ENCODE measurements at regions not wholly inside any gene's neighbourhood (a gene's known extent, or its start where the extent isn't known, plus 50 kb on each side); places are given as distances from the start of the nearest gene placed in this dataset.
A peak's percentile ranks its signal among the peaks of the same experiment; 100 is the strongest.

- Histone ChIP-seq H3K27me3 (ENCODE audit: control insufficient read depth, insufficient read depth, low read length) (no peaks in the 10 kb centered on the region), H3K36me3 (ENCODE audit: control insufficient read depth, insufficient read depth, low read length) (no peaks in the 10 kb centered on the region), H3K27ac (ENCODE audit: low read length) (no peak overlapping the region), H3K9me3 (ENCODE audit: control insufficient read depth, low read depth, low read length) (no peaks in the 10 kb centered on the region), H3K4me3 (ENCODE audit: low read length) (no peak overlapping the region), H3K4me1 (ENCODE audit: control insufficient read depth, insufficient read depth, low read length) (peaks cover 35% of the 10 kb centered on the region)
- no CpG with 5 or more reads among the region's 1 CpG for WGBS (ENCODE audit: insufficient coverage, low lambda C conversion rate)
- DNase-seq, result peak in 1 of 2 donors; percentile 72
These were observed 511.9 kb downstream of the MID1IP1 start for GRCh38 chrX:39313146-39313545.

GRCh38 chrX:39318506-39319343 is 517.5 kb downstream of the MID1IP1 start:
- Histone ChIP-seq H3K9me3 (ENCODE audit: control insufficient read depth, low read depth, low read length) (no peaks in the 10 kb centered on the region), H3K36me3 (ENCODE audit: control insufficient read depth, insufficient read depth, low read length) (no peaks in the 10 kb centered on the region), H3K27ac (ENCODE audit: low read length) (no peak overlapping the region), H3K4me1 (ENCODE audit: control insufficient read depth, insufficient read depth, low read length) (no peaks in the 10 kb centered on the region), H3K4me3 (ENCODE audit: low read length) (no peak overlapping the region), H3K27me3 (ENCODE audit: control insufficient read depth, insufficient read depth, low read length) (no peaks in the 10 kb centered on the region)
- WGBS (ENCODE audit: insufficient coverage, low lambda C conversion rate), result no CpG with 5 or more reads among the region's 6 CpGs
- DNase-seq, result no peak

- no CpG with 5 or more reads among the region's 1 CpG for WGBS (ENCODE audit: insufficient coverage, low lambda C conversion rate)
- DNase-seq, result no peak
- Histone ChIP-seq H3K4me3 (ENCODE audit: low read length) (no peak overlapping the region), H3K9me3 (ENCODE audit: control insufficient read depth, low read depth, low read length) (no peaks in the 10 kb centered on the region), H3K36me3 (ENCODE audit: control insufficient read depth, insufficient read depth, low read length) (no peaks in the 10 kb centered on the region), H3K4me1 (ENCODE audit: control insufficient read depth, insufficient read depth, low read length) (no peaks in the 10 kb centered on the region), H3K27ac (ENCODE audit: low read length) (no peak overlapping the region), H3K27me3 (ENCODE audit: control insufficient read depth, insufficient read depth, low read length) (no peaks in the 10 kb centered on the region)
These were observed 518.9 kb downstream of the MID1IP1 start for GRCh38 chrX:39320165-39320564.

GRCh38 chrX:39322496-39322895 is 521.2 kb downstream of the MID1IP1 start:
- no peaks in the 10 kb centered on the region for H3K36me3 ChIP-seq (ENCODE audit: control insufficient read depth, insufficient read depth, low read length)
- no peaks in the 10 kb centered on the region for H3K9me3 ChIP-seq (ENCODE audit: control insufficient read depth, low read depth, low read length)
- WGBS (ENCODE audit: insufficient coverage, low lambda C conversion rate), result no CpG with 5 or more reads among the region's 5 CpGs
- no peaks in the 10 kb centered on the region for H3K4me1 ChIP-seq (ENCODE audit: control insufficient read depth, insufficient read depth, low read length)
- no peak overlapping the region for H3K27ac ChIP-seq (ENCODE audit: low read length)
- H3K27me3 ChIP-seq (ENCODE audit: control insufficient read depth, insufficient read depth, low read length), result no peaks in the 10 kb centered on the region
- no peak overlapping the region for H3K4me3 ChIP-seq (ENCODE audit: low read length)
- DNase-seq, result no peak

GRCh38 chrX:39324233-39324930 is 523.1 kb downstream of the MID1IP1 start:
- Histone ChIP-seq H3K4me1 (ENCODE audit: control insufficient read depth, insufficient read depth, low read length) (no peaks in the 10 kb centered on the region), H3K4me3 (ENCODE audit: low read length) (no peak overlapping the region), H3K36me3 (ENCODE audit: control insufficient read depth, insufficient read depth, low read length) (no peaks in the 10 kb centered on the region), H3K9me3 (ENCODE audit: control insufficient read depth, low read depth, low read length) (no peaks in the 10 kb centered on the region), H3K27ac (ENCODE audit: low read length) (no peak overlapping the region), H3K27me3 (ENCODE audit: control insufficient read depth, insufficient read depth, low read length) (no peaks in the 10 kb centered on the region)
- WGBS (ENCODE audit: insufficient coverage, low lambda C conversion rate), result no CpG with 5 or more reads among the region's 2 CpGs
- DNase-seq, result no peak

- no peak for DNase-seq
- no CpG with 5 or more reads among the region's 7 CpGs for WGBS (ENCODE audit: insufficient coverage, low lambda C conversion rate)
- Histone ChIP-seq H3K27ac (ENCODE audit: low read length) (no peak overlapping the region), H3K27me3 (ENCODE audit: control insufficient read depth, insufficient read depth, low read length) (no peaks in the 10 kb centered on the region), H3K4me1 (ENCODE audit: control insufficient read depth, insufficient read depth, low read length) (no peaks in the 10 kb centered on the region), H3K36me3 (ENCODE audit: control insufficient read depth, insufficient read depth, low read length) (no peaks in the 10 kb centered on the region), H3K9me3 (ENCODE audit: control insufficient read depth, low read depth, low read length) (no peaks in the 10 kb centered on the region), H3K4me3 (ENCODE audit: low read length) (no peak overlapping the region)
These were observed 526.0 kb downstream of the MID1IP1 start for GRCh38 chrX:39327255-39327654.

GRCh38 chrX:39327705-39328104 is 526.4 kb downstream of the MID1IP1 start:
- H3K9me3 ChIP-seq (ENCODE audit: control insufficient read depth, low read depth, low read length), result no peaks in the 10 kb centered on the region
- WGBS (ENCODE audit: insufficient coverage, low lambda C conversion rate), result no CpG with 5 or more reads among the region's 1 CpG
- H3K27ac ChIP-seq (ENCODE audit: low read length), result no peak overlapping the region
- DNase-seq, result no peak
- H3K4me3 ChIP-seq (ENCODE audit: low read length), result no peak overlapping the region
- H3K27me3 ChIP-seq (ENCODE audit: control insufficient read depth, insufficient read depth, low read length), result no peaks in the 10 kb centered on the region
- H3K4me1 ChIP-seq (ENCODE audit: control insufficient read depth, insufficient read depth, low read length), result no peaks in the 10 kb centered on the region
- H3K36me3 ChIP-seq (ENCODE audit: control insufficient read depth, insufficient read depth, low read length), result no peaks in the 10 kb centered on the region

- no CpG with 5 or more reads among the region's 4 CpGs for WGBS (ENCODE audit: insufficient coverage, low lambda C conversion rate)
- Histone ChIP-seq H3K9me3 (ENCODE audit: control insufficient read depth, low read depth, low read length) (no peaks in the 10 kb centered on the region), H3K4me3 (ENCODE audit: low read length) (no peak overlapping the region), H3K27me3 (ENCODE audit: control insufficient read depth, insufficient read depth, low read length) (no peaks in the 10 kb centered on the region), H3K27ac (ENCODE audit: low read length) (no peak overlapping the region), H3K36me3 (ENCODE audit: control insufficient read depth, insufficient read depth, low read length) (no peaks in the 10 kb centered on the region), H3K4me1 (ENCODE audit: control insufficient read depth, insufficient read depth, low read length) (no peaks in the 10 kb centered on the region)
- DNase-seq, result no peak
These were observed 527.4 kb downstream of the MID1IP1 start for GRCh38 chrX:39328661-39329060.

GRCh38 chrX:39331082-39331704 is 529.9 kb downstream of the MID1IP1 start:
- no peaks in the 10 kb centered on the region for H3K9me3 ChIP-seq (ENCODE audit: control insufficient read depth, low read depth, low read length)
- no peak overlapping the region for H3K4me3 ChIP-seq (ENCODE audit: low read length)
- no peaks in the 10 kb centered on the region for H3K36me3 ChIP-seq (ENCODE audit: control insufficient read depth, insufficient read depth, low read length)
- H3K4me1 ChIP-seq (ENCODE audit: control insufficient read depth, insufficient read depth, low read length), result peaks cover 13% of the 10 kb centered on the region
- WGBS (ENCODE audit: insufficient coverage, low lambda C conversion rate), result no CpG with 5 or more reads among the region's 4 CpGs
- no peak overlapping the region for H3K27ac ChIP-seq (ENCODE audit: low read length)
- H3K27me3 ChIP-seq (ENCODE audit: control insufficient read depth, insufficient read depth, low read length), result no peaks in the 10 kb centered on the region
- DNase-seq, result peak in 1 of 2 donors; percentile 37

- no peak overlapping the region for H3K4me3 ChIP-seq (ENCODE audit: low read length)
- WGBS (ENCODE audit: insufficient coverage, low lambda C conversion rate), result 67% methylated on average over 1 of the region's 2 CpGs
- H3K27me3 ChIP-seq (ENCODE audit: control insufficient read depth, insufficient read depth, low read length), result no peaks in the 10 kb centered on the region
- H3K27ac ChIP-seq (ENCODE audit: low read length), result no peak overlapping the region
- H3K36me3 ChIP-seq (ENCODE audit: control insufficient read depth, insufficient read depth, low read length), result no peaks in the 10 kb centered on the region
- no peaks in the 10 kb centered on the region for H3K9me3 ChIP-seq (ENCODE audit: control insufficient read depth, low read depth, low read length)
- DNase-seq, result no peak
- H3K4me1 ChIP-seq (ENCODE audit: control insufficient read depth, insufficient read depth, low read length), result peaks cover 28% of the 10 kb centered on the region
These were observed 532.2 kb downstream of the MID1IP1 start for GRCh38 chrX:39333451-39333850.
